ENCODE measurements at regions not wholly inside any gene's neighbourhood (a gene's known extent, or its start where the extent isn't known, plus 50 kb on each side); places are given as distances from the start of the nearest gene placed in this dataset.

DNA sequence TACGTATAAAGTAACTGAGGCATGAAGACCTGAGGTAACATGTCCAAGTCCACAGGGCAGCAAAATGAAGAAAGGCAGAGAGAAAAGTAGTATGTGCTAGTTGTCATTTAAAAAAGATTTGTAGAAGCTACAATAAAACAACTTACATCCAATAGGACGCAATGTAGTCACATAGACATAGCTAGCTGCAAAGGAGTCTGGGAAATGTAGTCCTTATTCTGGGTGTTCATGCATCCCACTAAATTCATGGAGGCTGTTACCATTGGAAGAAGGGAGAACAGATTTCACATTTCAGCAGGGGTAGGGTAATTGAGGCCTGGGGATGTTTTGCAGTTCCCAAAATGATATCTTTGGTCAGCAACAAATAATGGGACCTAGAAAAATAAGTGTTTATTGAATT, 571.4 kb downstream of the MIAT start:
- H3K9me3 ChIP-seq, result peaks cover 0 to 13% (median 2%) of the 10 kb centered on the region in 4 donors
- TF ChIP-seq POLR2AphosphoS5 (IDR thresholded peaks at IDR 0.05) (no peak), POLR2A (IDR thresholded peaks at IDR 0.05) (no peak), EP300 (IDR thresholded peaks at IDR 0.05) (no peak)
- TF ChIP-seq, protein P1, sequence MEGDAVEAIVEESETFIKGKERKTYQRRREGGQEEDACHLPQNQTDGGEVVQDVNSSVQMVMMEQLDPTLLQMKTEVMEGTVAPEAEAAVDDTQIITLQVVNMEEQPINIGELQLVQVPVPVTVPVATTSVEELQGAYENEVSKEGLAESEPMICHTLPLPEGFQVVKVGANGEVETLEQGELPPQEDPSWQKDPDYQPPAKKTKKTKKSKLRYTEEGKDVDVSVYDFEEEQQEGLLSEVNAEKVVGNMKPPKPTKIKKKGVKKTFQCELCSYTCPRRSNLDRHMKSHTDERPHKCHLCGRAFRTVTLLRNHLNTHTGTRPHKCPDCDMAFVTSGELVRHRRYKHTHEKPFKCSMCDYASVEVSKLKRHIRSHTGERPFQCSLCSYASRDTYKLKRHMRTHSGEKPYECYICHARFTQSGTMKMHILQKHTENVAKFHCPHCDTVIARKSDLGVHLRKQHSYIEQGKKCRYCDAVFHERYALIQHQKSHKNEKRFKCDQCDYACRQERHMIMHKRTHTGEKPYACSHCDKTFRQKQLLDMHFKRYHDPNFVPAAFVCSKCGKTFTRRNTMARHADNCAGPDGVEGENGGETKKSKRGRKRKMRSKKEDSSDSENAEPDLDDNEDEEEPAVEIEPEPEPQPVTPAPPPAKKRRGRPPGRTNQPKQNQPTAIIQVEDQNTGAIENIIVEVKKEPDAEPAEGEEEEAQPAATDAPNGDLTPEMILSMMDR (IDR thresholded peaks at IDR 0.05), result no peak
- intact Hi-C loops (cut with DNase I; ENCODE audit: low total_unique reads), result no loop called here
- peaks cover 0 to 5% (median 0%) of the 10 kb centered on the region in 3 donors for H3K27me3 ChIP-seq
- H3K4me3 ChIP-seq, result no peak overlapping the region
- no peaks in the 10 kb centered on the region for H3K36me3 ChIP-seq
- no peak for DNase-seq
- H3K4me1 ChIP-seq, result peaks cover 0 to 8% (median 5%) of the 10 kb centered on the region in 4 donors
- no peak overlapping the region for H3K27ac ChIP-seq
- 65 to 85% (median 76%) methylated on average over 2 of the region's 2 CpGs for WGBS, 5 donors

DNA sequence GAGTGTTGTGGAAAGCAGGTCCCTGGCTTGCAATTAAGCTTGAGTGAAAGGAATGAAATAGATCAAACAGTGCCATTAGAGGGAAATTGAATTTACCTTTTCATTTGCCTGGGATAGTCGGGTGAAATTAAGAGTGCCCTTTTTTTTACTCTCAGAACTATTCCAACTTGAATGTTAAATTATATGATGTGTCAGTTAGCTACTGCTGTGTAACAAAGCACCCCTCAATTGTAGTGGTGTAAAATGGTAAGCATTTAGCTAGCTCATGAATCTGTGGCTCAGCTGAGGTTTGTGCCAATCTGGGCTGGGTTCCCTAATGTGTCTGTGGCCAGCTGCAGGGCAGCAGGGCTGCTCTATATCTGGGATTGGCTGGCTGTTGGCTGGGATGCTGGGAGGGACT, 571.4 kb downstream of the MN1 start:
- DNase-seq, result no peak
- Histone ChIP-seq H3K36me3 (no peaks in the 10 kb centered on the region), H3K27me3 (peaks cover 0 to 5% (median 0%) of the 10 kb centered on the region in 3 donors), H3K4me1 (no peaks in the 10 kb centered on the region), H3K27ac (no peak overlapping the region), H3K9me3 (peaks cover 0 to 13% (median 2%) of the 10 kb centered on the region in 4 donors), H3K4me3 (no peak overlapping the region)
- WGBS, 5 donors, result 76 to 94% (median 83%) methylated on average over 1 of the region's 1 CpG
- no peak for TF ChIP-seq EP300 (IDR thresholded peaks at IDR 0.05)
- TF ChIP-seq, protein P1 (IDR thresholded peaks at IDR 0.05), result no peak
- no peak for TF ChIP-seq POLR2A (IDR thresholded peaks at IDR 0.05)
- TF ChIP-seq POLR2AphosphoS5 (IDR thresholded peaks at IDR 0.05), result no peak
- intact Hi-C loops (cut with DNase I; ENCODE audit: low total_unique reads), result no loop called here

DNA sequence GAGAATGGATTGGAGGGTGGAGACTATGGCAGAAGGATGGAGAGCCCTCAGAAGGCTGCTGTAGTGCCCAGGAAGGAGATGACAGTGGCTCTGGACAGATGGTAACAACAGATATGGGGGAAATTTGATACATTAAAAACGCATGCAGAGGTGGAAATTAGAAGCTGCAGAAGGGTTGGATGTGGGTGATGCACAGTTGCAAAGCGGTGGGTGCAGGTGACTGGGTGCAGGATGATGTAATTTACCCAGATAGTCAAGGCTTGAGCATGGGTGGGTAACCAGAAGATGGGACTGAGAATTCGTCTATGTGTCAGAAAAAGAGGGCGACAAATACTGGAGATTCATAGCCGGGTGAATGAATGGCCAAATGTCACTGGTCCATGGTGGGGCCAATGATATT, 570.3 kb downstream of the MN1 start:
- H3K4me1 ChIP-seq, result no peaks in the 10 kb centered on the region
- peaks cover 0 to 13% (median 2%) of the 10 kb centered on the region in 4 donors for H3K9me3 ChIP-seq
- H3K27ac ChIP-seq, result no peak overlapping the region
- peaks cover 0 to 10% (median 0%) of the 10 kb centered on the region in 3 donors for H3K27me3 ChIP-seq
- H3K4me3 ChIP-seq, result no peak overlapping the region
- DNase-seq, result no peak
- no peaks in the 10 kb centered on the region for H3K36me3 ChIP-seq
- no peak for TF ChIP-seq POLR2AphosphoS5 (IDR thresholded peaks at IDR 0.05)
- no peak for TF ChIP-seq POLR2A (IDR thresholded peaks at IDR 0.05)
- no peak for TF ChIP-seq EP300 (IDR thresholded peaks at IDR 0.05)
- WGBS, 5 donors, result 84 to 90% (median 86%) methylated on average over 5 of the region's 5 CpGs
- intact Hi-C loops (cut with DNase I; ENCODE audit: low total_unique reads), result no loop called here

DNA sequence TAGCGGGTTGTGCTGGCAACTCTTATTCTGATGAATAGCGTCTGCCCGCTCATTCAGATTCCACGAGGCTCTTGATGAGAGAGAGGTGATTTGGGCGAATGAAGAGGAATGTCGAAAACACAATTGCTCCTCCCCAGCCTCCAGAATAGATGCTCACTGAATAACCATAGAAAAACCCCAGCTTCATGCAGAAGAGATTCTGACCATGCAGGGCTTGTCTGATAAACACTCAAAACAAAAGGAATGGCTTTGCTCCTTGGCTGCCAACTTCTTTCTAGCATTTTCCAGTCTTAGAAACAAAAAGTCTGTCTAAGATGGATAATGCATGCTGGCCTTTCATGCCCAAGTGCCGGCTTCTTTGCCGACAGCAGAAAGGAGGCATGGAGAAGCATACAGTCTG, 569.5 kb downstream of the MN1 start:
- Histone ChIP-seq H3K36me3 (no peaks in the 10 kb centered on the region), H3K27me3 (peaks cover 0 to 10% (median 0%) of the 10 kb centered on the region in 3 donors), H3K27ac (no peak overlapping the region), H3K4me3 (no peak overlapping the region), H3K9me3 (peaks cover 0 to 13% (median 2%) of the 10 kb centered on the region in 4 donors), H3K4me1 (no peaks in the 10 kb centered on the region)
- intact Hi-C loops (cut with DNase I; ENCODE audit: low total_unique reads), result no loop called here
- WGBS, 5 donors, result 54 to 78% (median 75%) methylated on average over 8 of the region's 8 CpGs
- TF ChIP-seq, protein P1 (IDR thresholded peaks at IDR 0.05), result no peak
- TF ChIP-seq POLR2A (IDR thresholded peaks at IDR 0.05) (no peak), EP300 (IDR thresholded peaks at IDR 0.05) (no peak), POLR2AphosphoS5 (IDR thresholded peaks at IDR 0.05) (no peak)
- no peak for DNase-seq

DNA sequence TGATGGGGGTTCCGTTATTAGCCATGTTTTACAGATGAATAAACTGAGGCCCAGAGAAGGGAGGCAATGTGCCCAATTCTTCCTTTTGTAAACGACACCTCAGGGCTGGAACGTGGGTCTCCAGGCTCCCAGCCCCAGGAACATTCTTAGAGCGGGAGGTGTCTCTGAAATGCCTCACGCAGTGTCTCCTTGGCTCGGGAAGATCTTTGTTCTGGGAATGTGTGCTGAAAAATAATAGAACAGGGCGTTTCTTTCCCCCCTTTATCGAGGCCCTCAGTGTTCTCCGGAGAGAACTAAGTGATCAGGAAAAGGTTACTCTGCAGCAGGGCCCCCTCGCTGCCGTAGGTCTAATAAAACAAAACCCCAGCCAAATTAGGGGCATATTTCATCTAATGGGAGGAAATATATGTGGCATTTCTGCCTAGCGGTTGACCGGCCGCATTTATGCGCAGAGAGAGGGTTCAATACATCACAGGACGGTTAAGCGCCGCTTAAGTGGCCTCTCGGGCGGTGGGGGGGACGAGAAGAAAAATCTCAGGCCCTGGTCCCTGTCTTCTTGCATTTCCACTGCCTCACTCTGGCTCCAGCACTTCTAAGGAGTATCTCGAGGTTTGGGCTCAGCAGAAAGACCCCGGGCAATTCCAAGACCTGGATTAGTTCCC, 564.3 kb downstream of the MN1 start:
- DNase-seq, result no peak
- peaks cover 0 to 5% (median 0%) of the 10 kb centered on the region in 3 donors for H3K27me3 ChIP-seq
- no peaks in the 10 kb centered on the region for H3K36me3 ChIP-seq
- TF ChIP-seq POLR2A (IDR thresholded peaks at IDR 0.05) (no peak), EP300 (IDR thresholded peaks at IDR 0.05) (no peak)
- no peaks in the 10 kb centered on the region for H3K9me3 ChIP-seq
- no peak overlapping the region for H3K27ac ChIP-seq
- WGBS, 5 donors, result 74 to 78% (median 78%) methylated on average over 23 of the region's 23 CpGs
- H3K4me1 ChIP-seq, result peaks cover 0 to 30% (median 15%) of the 10 kb centered on the region in 4 donors
- no peak overlapping the region for H3K4me3 ChIP-seq
- intact Hi-C loops (cut with DNase I; ENCODE audit: low total_unique reads), result no loop called here

Data from stomach (tissue), 8 donors.